GM21390 (cell line): ENCODE measurements at regions not wholly inside any gene's neighbourhood (a gene's known extent, or its start where the extent isn't known, plus 50 kb on each side); places are given as distances from the start of the nearest gene placed in this dataset.

ENCODE experiments used
- ATAC-seq: cut with Tn5 transposase; IDR thresholded peaks from one replicate; pipeline ENCODE4 v1.9.1; 2021; ENCODE audit not compliant: unreplicated experiment

DNA sequence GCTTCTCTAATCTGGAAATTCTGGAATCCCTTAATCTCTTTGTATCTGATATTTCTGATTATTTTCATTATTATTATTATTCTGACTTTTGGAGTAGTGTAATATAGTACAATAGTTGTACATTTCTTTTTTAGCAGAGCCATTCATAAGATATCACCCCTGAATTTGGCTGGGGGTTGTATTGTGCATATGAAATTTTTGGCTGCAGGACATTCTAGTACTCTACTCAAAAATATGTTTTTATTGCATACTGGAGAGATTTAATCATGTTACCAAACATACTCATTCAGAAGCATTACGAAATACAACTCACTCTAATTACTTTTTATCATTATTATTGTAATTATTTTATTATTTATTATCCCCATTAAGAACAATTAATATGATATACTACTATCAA is 589.7 kb upstream of the KCNMB2 start:
- no peak for ATAC-seq

DNA sequence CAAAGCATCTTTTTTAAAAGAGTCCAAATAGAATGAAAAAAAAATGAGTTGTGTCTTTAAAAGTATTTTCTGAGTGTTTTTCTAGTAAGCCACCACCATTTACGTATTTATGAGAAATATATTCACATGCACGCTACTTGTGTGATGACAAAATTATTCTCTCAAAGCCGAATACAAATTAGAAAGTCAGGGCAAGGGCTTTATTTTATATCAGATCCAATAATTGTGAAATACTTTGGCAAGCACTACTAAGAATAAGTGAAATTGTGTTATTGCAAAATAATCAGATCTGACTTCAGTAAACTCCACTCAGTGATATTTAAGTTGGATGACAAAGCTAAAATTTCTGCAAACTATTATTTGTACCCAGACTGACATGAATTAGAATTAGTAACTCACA is 589.3 kb upstream of the KCNMB2 start:
- no peak for ATAC-seq

DNA sequence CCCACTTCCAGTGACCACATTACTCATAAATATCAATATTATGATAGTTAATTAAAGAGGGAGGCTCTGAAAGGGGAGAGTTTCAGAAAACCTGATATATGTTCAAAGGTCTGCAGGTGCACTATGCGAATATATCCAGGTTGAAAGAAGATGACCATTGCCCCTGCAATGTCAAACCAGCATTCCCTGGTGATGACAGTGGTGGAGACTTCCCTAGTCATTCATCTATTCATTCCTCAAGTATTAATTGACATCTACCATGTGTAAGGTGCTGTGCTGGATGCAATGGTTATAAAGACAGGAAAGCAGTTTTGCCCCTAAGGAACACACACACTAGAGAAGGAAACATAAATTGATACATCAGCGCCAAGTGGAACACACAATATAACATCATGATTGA is 588.3 kb upstream of the KCNMB2 start:
- ATAC-seq = no peak

DNA sequence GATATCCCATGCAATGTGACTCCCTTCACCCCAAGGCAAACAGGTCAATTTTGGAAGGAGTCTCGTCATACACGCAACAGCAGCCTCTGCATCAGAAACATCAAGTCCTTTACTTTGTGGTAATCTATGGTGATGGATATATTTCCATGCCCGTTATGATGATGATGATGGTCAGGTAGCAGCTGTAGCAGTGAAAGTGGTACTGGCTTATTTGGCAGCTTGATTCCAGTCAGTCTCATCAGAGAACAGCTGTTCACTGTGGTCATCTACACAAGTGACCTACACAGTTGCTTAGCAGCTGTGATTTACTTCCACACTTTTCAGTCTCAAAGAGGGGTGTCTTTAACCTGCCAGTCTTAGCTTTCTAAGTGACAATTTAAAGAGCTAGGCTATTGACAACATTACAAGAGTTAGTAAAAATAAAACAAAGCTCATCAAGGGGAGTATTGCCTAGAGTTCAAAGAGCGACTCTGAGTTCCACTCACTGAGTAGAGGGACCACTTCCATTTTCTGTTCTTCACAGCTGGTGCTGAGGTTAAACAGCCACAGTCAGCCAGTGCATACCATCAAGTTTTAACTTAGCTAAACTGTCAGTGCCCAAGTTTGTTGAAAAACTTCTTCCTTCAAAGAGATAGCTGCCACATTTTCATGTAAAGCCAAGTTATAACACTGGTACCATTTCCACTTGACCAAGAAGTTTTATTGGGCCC is 587.4 kb upstream of the KCNMB2 start:
- no peak for ATAC-seq

DNA sequence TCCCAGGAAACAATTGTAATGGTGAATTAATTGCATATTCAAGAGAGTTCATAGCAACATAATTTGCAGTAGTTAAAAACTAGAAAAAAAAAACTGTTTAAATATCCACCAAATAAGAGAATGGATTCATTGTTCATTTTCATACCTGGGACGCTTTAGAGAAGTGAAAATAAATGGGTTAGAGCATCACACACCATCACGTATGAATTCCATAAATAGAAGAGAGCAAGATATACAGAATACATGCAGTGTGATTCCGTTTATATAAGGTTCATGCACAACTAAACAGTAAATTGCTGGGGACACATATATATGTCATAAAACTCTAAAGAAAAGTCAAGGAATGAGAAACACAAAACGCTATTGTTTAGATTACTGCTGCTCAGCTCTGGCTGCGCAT is 577.0 kb upstream of the KCNMB2 start:
- ATAC-seq = no peak

DNA sequence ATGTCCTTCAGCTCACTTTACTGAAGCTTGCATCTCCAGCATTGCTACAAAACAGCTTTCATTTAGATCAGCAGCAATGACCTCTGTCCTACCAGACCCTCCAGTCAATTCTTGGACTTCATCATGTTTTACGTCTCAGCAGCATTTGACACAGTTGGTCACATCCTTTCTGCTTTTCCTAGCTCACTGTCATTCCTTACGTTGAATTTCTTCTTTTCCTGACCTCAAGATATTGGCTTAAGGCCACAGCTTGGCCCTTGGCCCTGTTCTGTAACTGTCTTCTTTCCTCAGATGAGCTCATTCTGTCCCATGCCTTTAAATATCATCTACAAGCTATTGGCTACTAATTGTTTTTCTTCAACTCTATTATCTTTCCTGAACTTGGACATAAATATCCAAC is 576.2 kb upstream of the KCNMB2 start:
- ATAC-seq = no peak

DNA sequence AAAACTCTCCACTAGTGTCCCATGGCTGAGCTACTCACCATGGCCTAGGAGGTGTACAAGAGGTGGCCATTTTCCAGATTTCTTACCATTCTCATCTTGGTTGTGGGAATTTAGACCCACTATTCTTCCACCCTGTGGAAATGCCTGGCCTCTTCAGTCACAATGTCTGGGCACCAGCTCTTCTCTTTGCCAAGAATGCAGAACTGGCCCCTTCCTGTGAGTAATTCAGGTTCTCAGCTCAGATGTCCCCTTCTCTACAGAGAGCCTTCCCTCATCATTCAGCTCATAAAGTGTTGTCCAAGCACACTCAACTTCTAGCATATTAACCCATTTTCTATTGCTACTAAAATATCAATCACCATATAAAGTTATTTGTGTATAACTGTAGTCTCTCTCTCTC is 575.5 kb upstream of the KCNMB2 start:
- no peak for ATAC-seq

DNA sequence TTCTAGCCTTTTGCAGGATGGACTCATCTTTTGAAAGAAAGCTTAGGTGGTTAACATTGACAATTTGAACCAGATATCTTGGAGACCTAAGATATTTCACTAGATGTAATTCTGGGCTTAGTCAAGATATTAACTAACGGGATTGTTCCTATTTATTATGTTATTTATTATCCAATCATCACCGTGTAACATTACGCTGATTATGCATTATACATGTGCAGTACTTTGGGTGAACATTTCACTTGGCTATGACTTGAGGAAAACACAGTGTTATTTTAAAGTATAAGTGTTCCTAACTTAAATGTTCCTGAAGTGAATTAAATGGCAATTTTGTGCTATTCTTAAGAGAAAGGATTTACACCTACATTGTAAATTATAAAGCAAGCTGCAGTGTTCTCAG is 574.5 kb upstream of the KCNMB2 start:
- ATAC-seq = no peak

DNA sequence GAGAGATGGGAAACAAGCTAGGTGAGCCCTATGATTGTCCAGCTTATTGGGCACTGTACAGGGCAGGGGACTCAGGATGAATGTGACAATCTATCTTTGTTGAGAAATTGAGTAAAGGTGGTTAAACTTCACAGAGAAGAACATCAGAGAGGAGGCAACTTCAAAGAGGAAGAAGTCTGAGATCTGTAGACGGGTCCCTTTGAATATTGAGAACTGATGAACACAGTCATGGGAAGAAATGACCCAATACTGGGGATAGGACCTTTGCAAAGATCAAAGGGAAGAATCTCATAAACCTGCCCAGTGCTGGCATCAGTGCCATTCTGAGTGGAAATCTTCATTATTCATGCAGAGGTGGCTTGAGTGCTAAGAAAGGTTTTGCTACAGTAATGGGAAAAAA is 569.7 kb upstream of the KCNMB2 start:
- no peak for ATAC-seq

DNA sequence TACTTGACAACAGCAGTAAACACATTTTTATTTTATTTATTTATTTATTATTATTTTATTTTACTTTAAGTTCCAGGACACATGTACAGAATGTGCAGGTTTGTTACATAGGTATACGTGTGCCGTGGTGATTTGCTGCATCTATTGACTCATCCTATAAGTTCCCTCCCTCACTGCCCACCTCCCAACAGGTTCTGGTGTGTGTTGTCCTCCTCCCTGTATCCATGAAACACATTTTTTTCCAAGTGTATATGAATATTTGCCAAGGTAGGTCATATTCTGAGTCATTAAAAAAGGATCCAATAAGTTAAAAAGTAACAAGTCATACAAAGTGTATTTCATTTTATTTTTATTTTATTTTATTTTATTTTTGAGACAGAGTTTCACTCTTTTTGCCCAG is 567.3 kb upstream of the KCNMB2 start:
- ATAC-seq = no peak

DNA sequence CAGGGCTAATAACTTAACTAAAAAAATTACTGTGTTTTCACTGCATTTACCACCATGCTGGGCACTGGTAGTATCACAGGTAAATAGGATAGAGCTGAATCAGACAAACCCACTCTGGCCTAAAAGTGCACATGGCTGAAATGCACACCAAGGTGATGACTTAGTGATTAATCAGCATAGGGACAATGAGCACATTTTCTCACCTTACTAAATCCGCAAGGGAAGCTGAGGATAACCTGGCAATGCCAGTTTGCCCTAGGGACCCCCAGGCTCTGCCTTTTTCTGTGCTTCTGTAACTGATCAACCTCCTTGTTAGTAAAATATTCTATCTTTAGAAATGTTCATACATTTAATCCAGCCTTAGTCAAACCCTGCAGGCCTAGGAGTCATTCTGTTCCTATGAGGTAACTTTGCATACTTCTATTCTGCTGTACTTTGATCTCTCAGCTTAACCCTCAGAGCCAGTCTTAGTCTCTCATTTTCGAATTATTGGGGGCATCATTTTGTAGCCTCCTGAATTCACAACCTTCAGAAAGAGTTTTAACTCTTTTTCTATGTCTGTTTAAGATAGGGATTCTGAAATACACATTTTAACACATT is 562.9 kb upstream of the KCNMB2 start:
- no peak for ATAC-seq

DNA sequence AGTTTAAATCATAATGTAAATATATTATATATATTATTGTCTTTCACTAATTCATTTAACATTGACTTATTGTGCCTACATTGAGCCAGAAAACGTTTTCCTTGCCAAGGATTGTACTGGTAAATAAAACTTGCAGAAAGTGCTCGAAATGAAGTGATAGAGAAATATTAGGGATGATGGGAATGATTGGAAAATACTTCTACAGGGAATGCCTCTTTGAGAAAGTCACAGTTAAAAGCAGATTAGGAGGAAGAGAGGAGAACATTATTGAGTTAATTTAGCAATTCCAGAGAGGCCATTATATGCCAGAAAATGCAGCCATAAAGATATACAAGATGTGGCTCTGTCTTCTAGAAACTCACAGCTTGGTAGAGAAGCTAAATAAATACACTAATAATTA is 560.0 kb upstream of the KCNMB2 start:
- ATAC-seq = no peak

DNA sequence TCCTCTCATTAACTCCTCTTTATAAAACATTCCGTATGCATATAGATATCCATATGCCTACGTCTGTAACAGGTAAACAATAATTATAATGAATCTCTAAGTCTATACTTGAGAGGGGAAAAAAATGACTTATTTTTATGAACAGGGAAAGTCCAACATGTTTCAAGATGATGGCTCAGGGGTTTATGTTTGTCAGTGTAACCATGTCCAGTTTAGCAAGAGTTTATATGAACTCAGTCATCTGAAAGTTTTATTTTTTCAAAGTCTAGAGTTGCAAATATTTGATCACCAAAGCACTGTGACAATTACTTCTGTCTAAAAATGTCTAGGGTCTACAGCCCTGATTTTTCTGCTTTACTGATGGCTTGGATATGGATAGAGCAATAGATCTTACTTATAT is 559.4 kb upstream of the KCNMB2 start:
- no peak for ATAC-seq

DNA sequence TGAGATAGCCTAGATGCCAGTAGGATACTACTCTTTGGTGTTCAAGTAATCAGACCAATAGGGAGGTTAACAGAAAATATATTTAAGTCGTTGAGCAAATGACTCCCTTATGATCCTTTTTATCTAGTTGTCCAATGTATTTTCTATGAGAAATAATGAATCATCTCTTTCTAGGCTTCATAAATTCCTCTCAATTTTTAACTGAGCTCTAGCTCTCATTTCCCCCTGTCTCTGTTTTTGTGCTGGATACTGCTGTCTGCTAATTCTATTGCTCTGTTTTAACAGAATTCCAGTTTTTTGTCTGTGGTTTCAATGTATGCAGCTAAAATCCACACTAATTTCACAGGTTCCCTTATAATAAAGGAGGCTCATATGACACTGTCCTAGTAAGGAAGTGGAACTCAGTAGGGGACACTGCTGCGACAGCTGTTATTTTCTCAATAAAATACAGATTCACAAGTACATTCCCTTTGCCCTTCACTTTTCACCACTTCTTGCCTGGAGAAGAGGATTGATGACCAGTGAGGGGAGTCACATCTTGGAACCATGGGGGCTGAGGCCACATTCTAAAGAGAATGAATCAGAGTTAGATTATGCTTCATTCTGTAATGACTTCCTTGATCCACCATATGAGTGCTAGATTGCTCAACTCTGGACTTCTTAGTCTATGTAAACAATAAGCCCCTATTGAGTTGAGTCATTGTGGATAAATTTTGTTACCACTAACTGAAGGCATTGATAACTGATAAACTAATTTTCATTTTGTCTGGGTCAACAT is 558.7 kb upstream of the KCNMB2 start:
- no peak for ATAC-seq

DNA sequence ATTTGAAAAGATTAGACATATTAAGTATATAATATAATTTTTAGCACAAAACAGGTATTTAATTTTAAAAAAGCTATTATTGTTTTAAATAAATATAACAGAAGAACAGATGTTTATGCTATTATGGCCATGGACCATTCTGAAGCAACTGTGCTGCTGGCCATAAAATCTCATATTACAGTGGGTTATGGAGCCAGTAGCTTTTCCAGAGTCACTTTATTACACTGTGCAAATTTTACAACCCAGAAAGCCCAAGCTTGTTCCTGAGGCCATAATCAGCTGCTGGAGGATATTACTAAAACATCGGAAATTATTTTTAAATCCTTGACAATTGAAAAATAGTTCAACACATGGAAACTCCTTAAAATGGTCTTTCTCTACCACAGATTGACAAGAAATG is 557.3 kb upstream of the KCNMB2 start:
- no peak for ATAC-seq

DNA sequence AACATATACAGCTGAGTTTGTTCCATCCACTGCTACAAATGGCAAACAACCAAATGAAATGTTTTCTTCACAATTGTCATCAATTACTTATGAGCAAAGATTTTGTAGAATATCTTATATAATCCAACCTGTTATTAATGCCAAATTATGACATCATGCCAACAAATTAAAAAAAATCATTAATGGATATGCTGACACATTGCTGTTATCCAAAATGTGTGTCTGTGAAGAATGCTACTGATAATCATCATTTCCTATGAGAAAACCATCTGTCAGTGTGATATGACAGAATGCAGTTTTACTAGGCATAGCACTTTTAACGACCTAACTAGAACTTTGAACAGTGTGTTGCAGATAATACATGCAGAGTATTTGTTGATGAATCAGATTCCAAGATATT is 556.5 kb upstream of the KCNMB2 start:
- ATAC-seq = no peak

DNA sequence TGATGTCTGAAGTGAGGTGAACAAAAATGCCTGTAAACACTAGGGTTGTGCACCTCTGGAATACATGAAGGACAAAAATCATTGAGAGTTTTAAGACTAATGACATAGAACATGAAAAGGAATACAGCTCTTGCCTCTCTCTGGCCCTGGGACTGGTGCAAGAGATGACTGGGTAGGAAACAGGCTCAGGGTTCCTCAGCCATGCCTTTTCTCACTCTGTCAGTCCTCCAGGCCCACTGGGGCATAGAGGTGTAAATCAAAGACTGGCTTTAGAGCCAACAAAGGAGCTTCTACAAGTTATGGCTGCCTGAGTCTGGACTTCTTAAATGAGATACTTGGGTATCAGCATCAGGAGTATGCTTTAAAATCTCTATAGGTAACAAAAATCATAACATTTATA is 554.7 kb upstream of the KCNMB2 start:
- ATAC-seq = no peak

DNA sequence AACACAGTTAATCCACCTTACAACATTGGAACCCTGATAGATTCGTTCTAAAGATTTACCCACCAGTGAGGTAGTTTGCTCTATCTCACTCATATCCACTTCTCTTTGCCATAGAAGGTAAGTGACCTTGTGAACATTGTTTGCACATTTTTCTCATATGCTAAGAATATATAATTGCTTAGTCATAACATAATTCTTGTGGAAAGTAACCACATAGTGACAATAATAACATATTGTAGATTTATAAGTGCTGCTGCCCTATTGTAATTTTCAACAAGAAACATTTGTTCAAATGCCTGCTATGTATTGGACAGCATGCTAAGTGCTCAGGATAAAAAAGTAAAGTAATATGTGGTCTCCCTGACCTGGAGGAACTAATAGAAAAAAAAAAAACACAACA is 554.2 kb upstream of the KCNMB2 start:
- no peak for ATAC-seq

DNA sequence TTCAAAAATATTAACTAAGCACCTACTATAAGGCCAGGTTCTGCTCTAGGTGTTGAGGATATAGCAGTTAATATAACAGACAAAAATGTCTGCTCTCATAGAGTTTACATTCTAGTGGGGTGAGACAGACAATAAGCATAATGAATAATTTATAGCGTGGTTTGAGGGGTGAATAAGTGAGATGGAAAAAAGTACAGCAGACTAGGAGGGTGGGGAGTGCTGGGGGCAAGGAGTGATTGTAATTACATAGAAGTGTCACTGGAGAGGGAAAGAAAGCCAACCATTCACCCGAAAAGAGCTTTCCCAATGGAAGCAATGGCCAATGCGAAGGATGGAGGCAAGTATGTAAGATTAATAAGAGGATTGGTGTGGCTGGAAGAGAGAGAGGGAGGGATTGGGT is 552.9 kb upstream of the KCNMB2 start:
- ATAC-seq = no peak

DNA sequence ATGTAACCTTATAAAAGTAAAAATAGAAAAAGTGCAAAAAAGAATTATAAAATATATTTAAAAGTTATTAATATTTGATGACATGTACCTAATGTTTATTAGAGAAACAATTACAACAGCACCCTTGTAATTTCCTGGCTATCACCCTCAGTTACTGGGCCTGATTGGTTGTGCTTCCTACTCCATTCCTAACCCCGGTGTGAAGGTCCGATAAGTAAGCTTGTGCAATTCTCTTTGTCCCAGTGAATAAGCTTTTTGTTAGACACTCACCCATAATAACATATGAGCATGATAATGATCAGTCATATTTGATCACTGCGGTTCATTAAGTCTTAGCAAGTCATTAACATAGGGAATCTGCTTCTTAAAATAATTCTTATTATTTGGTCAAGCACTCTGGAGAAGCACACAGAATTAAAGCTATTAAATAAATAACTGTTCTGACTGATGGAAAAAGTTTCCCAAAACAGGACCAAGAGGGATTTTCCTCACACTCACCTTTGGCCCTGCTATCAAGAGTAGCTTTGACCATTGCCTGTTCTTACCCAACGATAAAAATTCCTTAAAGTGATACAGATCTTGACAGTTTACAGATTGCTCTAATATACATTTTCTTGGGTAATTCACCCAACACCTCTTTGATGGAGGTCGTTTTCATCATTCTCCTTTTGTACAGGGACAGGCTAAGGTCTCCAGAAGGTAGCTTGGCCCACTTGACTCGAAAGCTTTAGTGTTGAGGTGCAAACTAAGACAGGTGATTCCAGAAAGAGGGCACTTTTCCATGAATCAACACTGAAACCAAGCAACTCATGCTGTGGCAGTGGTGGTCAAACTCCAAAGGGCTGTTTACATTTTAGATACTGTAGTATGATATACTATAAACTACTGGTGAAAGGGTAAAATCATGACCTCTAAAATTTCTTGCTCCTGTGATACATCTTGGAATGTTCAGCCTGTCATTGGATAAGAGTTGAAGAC is 543.0 kb upstream of the KCNMB2 start:
- no peak for ATAC-seq

DNA sequence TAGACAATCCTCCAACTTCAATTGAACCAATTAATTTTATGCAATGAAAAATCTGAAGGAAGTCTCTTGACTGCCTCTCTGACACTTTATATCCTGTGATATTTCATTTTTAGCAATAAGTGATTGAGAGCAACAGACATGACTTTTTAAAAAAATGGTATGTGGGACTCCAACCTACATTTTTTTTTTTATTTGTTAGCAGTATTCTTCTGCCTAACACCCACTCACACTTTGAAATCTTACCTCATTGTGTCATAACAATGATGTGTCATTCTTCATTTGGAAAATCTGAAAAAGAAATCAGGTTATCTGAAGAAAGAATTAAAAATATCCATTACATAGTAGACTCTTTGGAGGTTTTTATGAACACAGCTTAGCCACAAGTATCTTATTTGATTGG is 541.3 kb upstream of the KCNMB2 start:
- ATAC-seq = no peak
